HCT116 (cell line): ENCODE measurements at regions not wholly inside any gene's neighbourhood (a gene's known extent, or its start where the extent isn't known, plus 50 kb on each side); places are given as distances from the start of the nearest gene placed in this dataset.

Source experiments
- ATAC-seq: fragments of 200-7000 bp; cut with Tn5 transposase; 2 replicates; pipeline ENCODE4 v1.9.1; 2020; ENCODE audit warnings: mild to moderate bottlenecking, moderate library complexity
- BruUV-seq: library from RNA; stranded (reverse); fragments of 400-500 nt; replicated peaks from 2 replicates; lab custom pipeline; 2021; lab: Mats Ljungman, UMichigan
- CTCF ChIA-PET: fragments of 300-600 bp; sonication (Branson Sonifier 250); formaldehyde crosslinking; loops from one replicate; lab custom pipeline; 2021; ENCODE audit warnings: antibody characterized with exemption; lab: Charles Lee
- POLR2A ChIA-PET: fragments of 300-600, 350-600 bp; sonication (Branson Sonifier 250); formaldehyde crosslinking; loops from one replicate; lab custom pipeline; 2021; ENCODE audit warnings: antibody characterized with exemption; lab: Charles Lee
- RAD21 ChIA-PET, 2 experiments: fragments of 300-600 bp; sonication (Branson Sonifier 250); formaldehyde crosslinking; loops; one replicate each; lab custom pipeline; 2023; ENCODE audit warnings: low total read pairs in 2 of 2; ENCODE audit not compliant: uncharacterized antibody in 2 of 2, unreplicated experiment in 2 of 2, low non-redundant PET in 1 of 2; lab: Charles Lee
- DNase-seq: peaks from one replicate; pipeline ENCODE4 v3.0.0-alpha.2; 2010; ENCODE audit warnings: low read depth, low spot score
- H2AFZ ChIP-seq: fragments of 200-600 bp; shearing (Covaris generic), sonication (generic); 2 replicates; pipeline ENCODE4 v1.6.1; 2017; ENCODE audit warnings: low read depth, mixed run types, mixed read lengths, antibody characterized with exemption, low read length; ENCODE audit not compliant: poor library complexity, severe bottlenecking
- H3K27ac ChIP-seq: 2 replicates; pipeline ENCODE4 v1.5.1; 2012; ENCODE audit warnings: low read depth, low read length
- H3K27me3 ChIP-seq: fragments of 200-600 bp; sonication (generic); 2 replicates; pipeline ENCODE4 v1.6.1; 2016; ENCODE audit warnings: mixed run types, low read length, mixed read lengths; ENCODE audit not compliant: insufficient read depth
- H3K36me3 ChIP-seq, 2 experiments: fragments of 200-500 bp in 1 of 2; fragments of 200-600 bp in 1 of 2; sonication (Bioruptor generic) in 1 of 2; sonication (generic) in 1 of 2; 2 replicates each; pipeline versions ENCODE4 v1.5.1 to v1.6.1; 2014 to 2016; ENCODE audit warnings: low read length in 2 of 2, inconsistent platforms in 1 of 2, mixed read lengths in 1 of 2, mixed run types in 1 of 2; ENCODE audit not compliant: insufficient read depth in 2 of 2, control insufficient read depth in 1 of 2
- H3K4me1 ChIP-seq, 2 experiments: fragments of 200-600 bp in 1 of 2; sonication (generic) in 1 of 2; 2 replicates each; pipeline versions ENCODE4 v1.5.1 to v1.6.1; 2012 to 2017; ENCODE audit warnings: low read length in 2 of 2, inconsistent platforms in 1 of 2, mild to moderate bottlenecking in 1 of 2, mixed read lengths in 1 of 2, mixed run types in 1 of 2, moderate library complexity in 1 of 2; ENCODE audit not compliant: insufficient read depth in 2 of 2, control insufficient read depth in 1 of 2
- H3K4me2 ChIP-seq: fragments of 200-600 bp; sonication (generic); 2 replicates; pipeline ENCODE4 v1.6.1; 2017; ENCODE audit warnings: mixed run types, low read length, mixed read lengths
- H3K4me3 ChIP-seq, 2 experiments: fragments of 200-600 bp in 1 of 2; sonication (generic) in 1 of 2; replicated peaks in 1 of 2; 2 replicates each; pipeline ENCODE4 v1.5.1; 2011 to 2016; ENCODE audit warnings: low read length in 2 of 2, control low read depth in 1 of 2, low read depth in 1 of 2, mild to moderate bottlenecking in 1 of 2, mixed read lengths in 1 of 2, mixed run types in 1 of 2
- H3K79me2 ChIP-seq: fragments of 200-600 bp; sonication (generic); 2 replicates; pipeline ENCODE4 v1.6.1; 2017; ENCODE audit warnings: mild to moderate bottlenecking, mixed run types, low read length, moderate library complexity, mixed read lengths; ENCODE audit not compliant: insufficient read depth
- H3K9ac ChIP-seq: fragments of 200-600 bp; sonication (generic); 2 replicates; pipeline ENCODE4 v1.6.1; 2016; ENCODE audit warnings: low read length, mixed read lengths
- H3K9me2 ChIP-seq: fragments of 200-600 bp; sonication (generic), shearing (Covaris generic); 2 replicates; pipeline ENCODE4 v1.6.1; 2017; ENCODE audit warnings: mixed run types, mild to moderate bottlenecking, moderate library complexity; ENCODE audit not compliant: insufficient read depth
- H3K9me3 ChIP-seq, 2 experiments: fragments of 200-500 bp in 1 of 2; fragments of 200-600 bp in 1 of 2; sonication (Bioruptor generic) in 1 of 2; sonication (generic) in 1 of 2; 2 replicates each; pipeline ENCODE4 v1.6.1; 2014 to 2017; ENCODE audit warnings: low read length in 2 of 2, mixed read lengths in 2 of 2, inconsistent platforms in 1 of 2, low read depth in 1 of 2, mild to moderate bottlenecking in 1 of 2, mixed run types in 1 of 2, moderate library complexity in 1 of 2; ENCODE audit not compliant: control insufficient read depth in 1 of 2, insufficient read depth in 1 of 2
- H4K20me1 ChIP-seq: fragments of 200-600 bp; sonication (generic), shearing (Covaris generic); 2 replicates; pipeline ENCODE4 v1.6.1; 2017; ENCODE audit warnings: mixed run types, mild to moderate bottlenecking, moderate library complexity; ENCODE audit not compliant: insufficient read depth
- CBX3 ChIP-seq: IDR thresholded peaks from 2 replicates; pipeline ENCODE4 v1.6.1; 2012; ENCODE audit warnings: low read depth
- CEBPB ChIP-seq: IDR thresholded peaks from 2 replicates; pipeline ENCODE4 v1.6.1; 2012; ENCODE audit warnings: low read depth
- EGR1 ChIP-seq: IDR thresholded peaks from 2 replicates; pipeline ENCODE4 v1.6.1; 2012; ENCODE audit warnings: low read depth
- ELF1 ChIP-seq: IDR thresholded peaks from 2 replicates; pipeline ENCODE4 v1.6.1; 2012; ENCODE audit warnings: low read depth, borderline replicate concordance
- EZH2 ChIP-seq: fragments of 200-600 bp; sonication (generic); IDR thresholded peaks from 2 replicates; pipeline ENCODE4 v1.6.1; 2017; ENCODE audit warnings: antibody characterized with exemption, mixed run types
- EZH2phosphoT487 ChIP-seq: fragments of 200-600 bp; IDR thresholded peaks from 2 replicates; pipeline ENCODE4 v1.6.1; 2018; ENCODE audit warnings: antibody characterized with exemption, borderline replicate concordance
- FOSL1 ChIP-seq: IDR thresholded peaks from 2 replicates; pipeline ENCODE4 v1.6.1; 2012; ENCODE audit warnings: low read depth
- JUND ChIP-seq: IDR thresholded peaks from 2 replicates; pipeline ENCODE4 v1.6.1; 2012
- POLR2A ChIP-seq: IDR thresholded peaks from 2 replicates; pipeline ENCODE4 v1.7.0; 2011; ENCODE audit warnings: borderline replicate concordance; ENCODE audit not compliant: insufficient read depth, insufficient read length; ENCODE audit errors: extremely low read depth
- RAD21 ChIP-seq: IDR thresholded peaks from 2 replicates; pipeline ENCODE4 v1.6.1; 2012; ENCODE audit warnings: low read depth, mild to moderate bottlenecking
- SIN3A ChIP-seq: IDR thresholded peaks from 2 replicates; pipeline ENCODE4 v1.6.1; 2012; ENCODE audit warnings: low read depth
- SP1 ChIP-seq: IDR thresholded peaks from 2 replicates; pipeline ENCODE4 v1.6.1; 2012; ENCODE audit warnings: low read depth
- SRF ChIP-seq: IDR thresholded peaks from 2 replicates; pipeline ENCODE4 v1.6.1; 2012; ENCODE audit warnings: low read depth
- TCF7L2 ChIP-seq: IDR thresholded peaks from 2 replicates; pipeline ENCODE4 v1.7.0; 2011; ENCODE audit warnings: borderline replicate concordance, inconsistent platforms; ENCODE audit not compliant: insufficient read depth, insufficient read length; ENCODE audit errors: extremely low read depth
- YY1 ChIP-seq: IDR thresholded peaks from 2 replicates; pipeline ENCODE4 v1.6.1; 2011; ENCODE audit warnings: low read length, low read depth, moderate library complexity, mild to moderate bottlenecking; ENCODE audit not compliant: insufficient replicate concordance; ENCODE audit errors: extremely low read depth
- ZFX ChIP-seq: fragments of 450-650 bp; IDR thresholded peaks from 2 replicates; pipeline ENCODE4 v1.6.1; 2017
- ZNF274 ChIP-seq: fragments of 200-500 bp; sonication (Bioruptor generic); IDR thresholded peaks from 2 replicates; pipeline ENCODE4 v1.6.1; 2014; ENCODE audit warnings: mild to moderate bottlenecking, low read depth, low read length, inconsistent platforms
- intact Hi-C: fragments of 100-400 bp; cut with micrococcal nuclease; formaldehyde crosslinking; loops from 2 replicates; pipeline ENCODE4 v1.10.0; 2022
- TF ChIP-seq, protein P1 (sequence below): IDR thresholded peaks from 2 replicates; pipeline ENCODE4 v1.6.1; 2012; ENCODE audit warnings: low read depth
- TF ChIP-seq, protein P2 (sequence below): IDR thresholded peaks from 2 replicates; pipeline ENCODE4 v1.6.1; 2012
- TF ChIP-seq, protein P3 (sequence below): IDR thresholded peaks from 2 replicates; pipeline ENCODE4 v1.6.1; 2012
- TF ChIP-seq, protein P4 (sequence below): IDR thresholded peaks from 2 replicates; pipeline ENCODE4 v1.6.1; 2011; ENCODE audit warnings: mild to moderate bottlenecking, low read length, moderate library complexity; ENCODE audit not compliant: insufficient replicate concordance; ENCODE audit errors: extremely low read depth
- TF ChIP-seq, protein P5 (sequence below), 3 experiments: fragments of 200-600 bp in 1 of 3; sonication (generic) in 1 of 3; IDR thresholded peaks in 2 of 3; conservative IDR thresholded peaks in 1 of 3; 2 replicates each; pipeline ENCODE4 v1.5.1; 2012 to 2017; ENCODE audit warnings: low read depth in 2 of 3, low read length in 2 of 3, antibody characterized with exemption in 1 of 3, borderline replicate concordance in 1 of 3, control low read depth in 1 of 3, mild to moderate bottlenecking in 1 of 3, mixed read lengths in 1 of 3, mixed run types in 1 of 3, moderate library complexity in 1 of 3; ENCODE audit not compliant: insufficient read depth in 1 of 3

DNA sequence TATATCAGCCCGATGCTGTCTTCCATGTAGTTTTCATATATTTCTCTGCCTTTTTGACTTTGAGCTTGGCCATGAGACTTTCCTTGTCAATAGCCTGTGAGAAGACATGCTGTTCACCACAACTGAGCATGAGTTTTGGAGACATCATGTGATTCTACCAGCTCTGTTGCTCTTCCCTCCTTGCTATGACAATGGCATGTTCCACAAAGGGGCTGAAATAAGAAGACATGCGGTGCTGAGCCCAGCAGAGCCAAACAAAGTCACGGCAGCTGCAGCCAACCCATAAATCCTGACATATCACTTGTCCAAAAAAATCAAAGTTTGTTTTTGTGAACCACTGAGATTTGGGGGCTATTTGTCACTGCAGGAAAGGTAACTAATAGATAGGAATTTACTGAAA, 343.4 kb upstream of the KITLG start:
- peak overlapping the region; percentile 61 for H3K4me2 ChIP-seq
- ATAC-seq (no peak), DNase-seq (no peak)
- peaks cover 71% of the 10 kb centered on the region for H3K79me2 ChIP-seq
- CTCF ChIA-PET: no interaction called here
- POLR2A ChIA-PET: interaction anchor here (1.1 to 2.5 kb wide), 4 partner anchors 11 to 343 kb away, joined by 3 to 8 read pairs (median 6); partner anchors contain the start of gene KITLG
- no peaks in the 10 kb centered on the region for H3K9me2 ChIP-seq
- no peak overlapping the region for H3K4me3 ChIP-seq
- H3K27me3 ChIP-seq: no peaks in the 10 kb centered on the region
- H4K20me1 ChIP-seq: no peaks in the 10 kb centered on the region
- H2AFZ ChIP-seq: no peak overlapping the region
- intact Hi-C loops: loop anchor here (5.0 kb wide), 1 partner anchor 291 kb away; no protein-coding TSS in a partner anchor
- peaks cover 0 to 4% of the 10 kb centered on the region in 2 experiments; a peak in 1 of 4 replicates for H3K36me3 ChIP-seq
- RAD21 ChIA-PET: no interaction called here
- H3K4me1 ChIP-seq: peaks cover 88 to 95% of the 10 kb centered on the region in 2 experiments
- H3K9ac ChIP-seq: peak overlapping the region; percentile 61
- peak overlapping the region; percentile 98 for H3K27ac ChIP-seq
- no TSS peak for BruUV-seq
- H3K9me3 ChIP-seq: no peaks in the 10 kb centered on the region
- TF ChIP-seq, protein P1, sequence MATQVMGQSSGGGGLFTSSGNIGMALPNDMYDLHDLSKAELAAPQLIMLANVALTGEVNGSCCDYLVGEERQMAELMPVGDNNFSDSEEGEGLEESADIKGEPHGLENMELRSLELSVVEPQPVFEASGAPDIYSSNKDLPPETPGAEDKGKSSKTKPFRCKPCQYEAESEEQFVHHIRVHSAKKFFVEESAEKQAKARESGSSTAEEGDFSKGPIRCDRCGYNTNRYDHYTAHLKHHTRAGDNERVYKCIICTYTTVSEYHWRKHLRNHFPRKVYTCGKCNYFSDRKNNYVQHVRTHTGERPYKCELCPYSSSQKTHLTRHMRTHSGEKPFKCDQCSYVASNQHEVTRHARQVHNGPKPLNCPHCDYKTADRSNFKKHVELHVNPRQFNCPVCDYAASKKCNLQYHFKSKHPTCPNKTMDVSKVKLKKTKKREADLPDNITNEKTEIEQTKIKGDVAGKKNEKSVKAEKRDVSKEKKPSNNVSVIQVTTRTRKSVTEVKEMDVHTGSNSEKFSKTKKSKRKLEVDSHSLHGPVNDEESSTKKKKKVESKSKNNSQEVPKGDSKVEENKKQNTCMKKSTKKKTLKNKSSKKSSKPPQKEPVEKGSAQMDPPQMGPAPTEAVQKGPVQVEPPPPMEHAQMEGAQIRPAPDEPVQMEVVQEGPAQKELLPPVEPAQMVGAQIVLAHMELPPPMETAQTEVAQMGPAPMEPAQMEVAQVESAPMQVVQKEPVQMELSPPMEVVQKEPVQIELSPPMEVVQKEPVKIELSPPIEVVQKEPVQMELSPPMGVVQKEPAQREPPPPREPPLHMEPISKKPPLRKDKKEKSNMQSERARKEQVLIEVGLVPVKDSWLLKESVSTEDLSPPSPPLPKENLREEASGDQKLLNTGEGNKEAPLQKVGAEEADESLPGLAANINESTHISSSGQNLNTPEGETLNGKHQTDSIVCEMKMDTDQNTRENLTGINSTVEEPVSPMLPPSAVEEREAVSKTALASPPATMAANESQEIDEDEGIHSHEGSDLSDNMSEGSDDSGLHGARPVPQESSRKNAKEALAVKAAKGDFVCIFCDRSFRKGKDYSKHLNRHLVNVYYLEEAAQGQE: no peak
- TF ChIP-seq, protein P2, sequence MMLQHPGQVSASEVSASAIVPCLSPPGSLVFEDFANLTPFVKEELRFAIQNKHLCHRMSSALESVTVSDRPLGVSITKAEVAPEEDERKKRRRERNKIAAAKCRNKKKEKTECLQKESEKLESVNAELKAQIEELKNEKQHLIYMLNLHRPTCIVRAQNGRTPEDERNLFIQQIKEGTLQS: no peak
- TF ChIP-seq EZH2phosphoT487 (no peak), FOSL1 (no peak), EGR1 (no peak), EZH2 (no peak), CBX3 (no peak), RAD21 (no peak), YY1 (no peak), SP1 (no peak), TCF7L2 (no peak), ZNF274 (no peak), CEBPB (0 out of 2 replicates have a peak, but pooled peaks have one; percentile 4), ZFX (no peak), POLR2A (peak; percentile 50), SRF (no peak), ELF1 (no peak), JUND (no peak), SIN3A (no peak)
- TF ChIP-seq, protein P3, sequence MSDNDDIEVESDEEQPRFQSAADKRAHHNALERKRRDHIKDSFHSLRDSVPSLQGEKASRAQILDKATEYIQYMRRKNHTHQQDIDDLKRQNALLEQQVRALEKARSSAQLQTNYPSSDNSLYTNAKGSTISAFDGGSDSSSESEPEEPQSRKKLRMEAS: 0 out of 2 replicates have a peak, but pooled peaks have one; percentile 44
- TF ChIP-seq, protein P4, sequence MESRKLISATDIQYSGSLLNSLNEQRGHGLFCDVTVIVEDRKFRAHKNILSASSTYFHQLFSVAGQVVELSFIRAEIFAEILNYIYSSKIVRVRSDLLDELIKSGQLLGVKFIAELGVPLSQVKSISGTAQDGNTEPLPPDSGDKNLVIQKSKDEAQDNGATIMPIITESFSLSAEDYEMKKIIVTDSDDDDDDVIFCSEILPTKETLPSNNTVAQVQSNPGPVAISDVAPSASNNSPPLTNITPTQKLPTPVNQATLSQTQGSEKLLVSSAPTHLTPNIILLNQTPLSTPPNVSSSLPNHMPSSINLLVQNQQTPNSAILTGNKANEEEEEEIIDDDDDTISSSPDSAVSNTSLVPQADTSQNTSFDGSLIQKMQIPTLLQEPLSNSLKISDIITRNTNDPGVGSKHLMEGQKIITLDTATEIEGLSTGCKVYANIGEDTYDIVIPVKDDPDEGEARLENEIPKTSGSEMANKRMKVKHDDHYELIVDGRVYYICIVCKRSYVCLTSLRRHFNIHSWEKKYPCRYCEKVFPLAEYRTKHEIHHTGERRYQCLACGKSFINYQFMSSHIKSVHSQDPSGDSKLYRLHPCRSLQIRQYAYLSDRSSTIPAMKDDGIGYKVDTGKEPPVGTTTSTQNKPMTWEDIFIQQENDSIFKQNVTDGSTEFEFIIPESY: no peak
- TF ChIP-seq, protein P5, sequence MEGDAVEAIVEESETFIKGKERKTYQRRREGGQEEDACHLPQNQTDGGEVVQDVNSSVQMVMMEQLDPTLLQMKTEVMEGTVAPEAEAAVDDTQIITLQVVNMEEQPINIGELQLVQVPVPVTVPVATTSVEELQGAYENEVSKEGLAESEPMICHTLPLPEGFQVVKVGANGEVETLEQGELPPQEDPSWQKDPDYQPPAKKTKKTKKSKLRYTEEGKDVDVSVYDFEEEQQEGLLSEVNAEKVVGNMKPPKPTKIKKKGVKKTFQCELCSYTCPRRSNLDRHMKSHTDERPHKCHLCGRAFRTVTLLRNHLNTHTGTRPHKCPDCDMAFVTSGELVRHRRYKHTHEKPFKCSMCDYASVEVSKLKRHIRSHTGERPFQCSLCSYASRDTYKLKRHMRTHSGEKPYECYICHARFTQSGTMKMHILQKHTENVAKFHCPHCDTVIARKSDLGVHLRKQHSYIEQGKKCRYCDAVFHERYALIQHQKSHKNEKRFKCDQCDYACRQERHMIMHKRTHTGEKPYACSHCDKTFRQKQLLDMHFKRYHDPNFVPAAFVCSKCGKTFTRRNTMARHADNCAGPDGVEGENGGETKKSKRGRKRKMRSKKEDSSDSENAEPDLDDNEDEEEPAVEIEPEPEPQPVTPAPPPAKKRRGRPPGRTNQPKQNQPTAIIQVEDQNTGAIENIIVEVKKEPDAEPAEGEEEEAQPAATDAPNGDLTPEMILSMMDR (IDR thresholded peaks at IDR 0.05 in 2 of 3, conservative IDR thresholded peaks at IDR 0.05 in 1 of 3; ENCODE audit: borderline replicate concordance in 1 of 3, insufficient read depth in 1 of 3, low read depth in 2 of 3, low read length in 2 of 3): no peak
